ENCODE measurements at regions not wholly inside any gene's neighbourhood (a gene's known extent, or its start where the extent isn't known, plus 50 kb on each side); places are given as distances from the start of the nearest gene placed in this dataset.

GRCh38 chr2:122114421-122114820 lies 359.0 kb downstream of the TSN start:
- H3K4me1 Mint-ChIP-seq (ENCODE audit: low read depth) = no peaks in the 10 kb centered on the region
- H3K27ac Mint-ChIP-seq = no peak overlapping the region
- no peak overlapping the region for H3K4me3 Mint-ChIP-seq
- no peaks in the 10 kb centered on the region for H3K9me3 Mint-ChIP-seq
- peaks cover 4% of the 10 kb centered on the region for H3K27me3 Mint-ChIP-seq
- no peaks in the 10 kb centered on the region for H3K36me3 Mint-ChIP-seq (ENCODE audit: low read depth)
- DNase-seq = no peak

GRCh38 chr2:122117371-122117770 lies 361.9 kb downstream of the TSN start:
- no peak overlapping the region for H3K27ac Mint-ChIP-seq
- no peaks in the 10 kb centered on the region for H3K4me1 Mint-ChIP-seq (ENCODE audit: low read depth)
- H3K36me3 Mint-ChIP-seq (ENCODE audit: low read depth) = no peaks in the 10 kb centered on the region
- H3K4me3 Mint-ChIP-seq = no peak overlapping the region
- peaks cover 5% of the 10 kb centered on the region for H3K9me3 Mint-ChIP-seq
- no peaks in the 10 kb centered on the region for H3K27me3 Mint-ChIP-seq
- DNase-seq = no peak

GRCh38 chr2:122129399-122129798 lies 373.9 kb downstream of the TSN start:
- H3K36me3 Mint-ChIP-seq (ENCODE audit: low read depth) = no peaks in the 10 kb centered on the region
- H3K9me3 Mint-ChIP-seq = peaks cover 26% of the 10 kb centered on the region

GRCh38 chr2:122132147-122132691 lies 376.8 kb downstream of the TSN start:
- peaks cover 6% of the 10 kb centered on the region for H3K27me3 Mint-ChIP-seq
- H3K27ac Mint-ChIP-seq = no peak overlapping the region
- H3K4me1 Mint-ChIP-seq (ENCODE audit: low read depth) = peaks cover 2% of the 10 kb centered on the region
- no peak overlapping the region for H3K4me3 Mint-ChIP-seq
- DNase-seq = no peak
- H3K36me3 Mint-ChIP-seq (ENCODE audit: low read depth) = no peaks in the 10 kb centered on the region
- H3K9me3 Mint-ChIP-seq = peaks cover 22% of the 10 kb centered on the region

More at GRCh38 chr2:122129399-122129798, 373.9 kb downstream of the TSN start:
- Mint-ChIP-seq H3K27me3 (no peaks in the 10 kb centered on the region), H3K27ac (no peak overlapping the region), H3K4me3 (no peak overlapping the region), H3K4me1 (ENCODE audit: low read depth) (no peaks in the 10 kb centered on the region)
- no peak for DNase-seq

- peaks cover 11% of the 10 kb centered on the region for H3K9me3 Mint-ChIP-seq
- H3K4me1 Mint-ChIP-seq (ENCODE audit: low read depth) = peaks cover 2% of the 10 kb centered on the region
- peaks cover 6% of the 10 kb centered on the region for H3K27me3 Mint-ChIP-seq
- no peak overlapping the region for H3K27ac Mint-ChIP-seq
- no peak overlapping the region for H3K4me3 Mint-ChIP-seq
- H3K36me3 Mint-ChIP-seq (ENCODE audit: low read depth) = no peaks in the 10 kb centered on the region
- no peak for DNase-seq
Observed at GRCh38 chr2:122135021-122135937, 379.8 kb downstream of the TSN start.

GRCh38 chr2:122136056-122136455 lies 380.6 kb downstream of the TSN start:
- no peaks in the 10 kb centered on the region for H3K36me3 Mint-ChIP-seq (ENCODE audit: low read depth)
- H3K9me3 Mint-ChIP-seq = peaks cover 3% of the 10 kb centered on the region
- no peak for DNase-seq
- no peak overlapping the region for H3K4me3 Mint-ChIP-seq
- peaks cover 6% of the 10 kb centered on the region for H3K27me3 Mint-ChIP-seq
- peaks cover 2% of the 10 kb centered on the region for H3K4me1 Mint-ChIP-seq (ENCODE audit: low read depth)
- no peak overlapping the region for H3K27ac Mint-ChIP-seq

- Mint-ChIP-seq H3K9me3 (no peaks in the 10 kb centered on the region), H3K27me3 (peaks cover 6% of the 10 kb centered on the region), H3K27ac (no peak overlapping the region)
Observed at GRCh38 chr2:122138561-122138960, 383.1 kb downstream of the TSN start.

GRCh38 chr2:122139739-122140420 lies 384.4 kb downstream of the TSN start:
- Mint-ChIP-seq H3K4me1 (ENCODE audit: low read depth) (peaks cover 2% of the 10 kb centered on the region), H3K27ac (no peak overlapping the region), H3K9me3 (no peaks in the 10 kb centered on the region), H3K27me3 (peaks cover 3% of the 10 kb centered on the region), H3K36me3 (ENCODE audit: low read depth) (no peaks in the 10 kb centered on the region), H3K4me3 (no peak overlapping the region)
- no peak for DNase-seq

More at GRCh38 chr2:122138561-122138960, 383.1 kb downstream of the TSN start:
- Mint-ChIP-seq H3K4me1 (ENCODE audit: low read depth) (peaks cover 2% of the 10 kb centered on the region), H3K36me3 (ENCODE audit: low read depth) (no peaks in the 10 kb centered on the region), H3K4me3 (no peak overlapping the region)
- no peak for DNase-seq

GRCh38 chr2:122144884-122145283 lies 389.4 kb downstream of the TSN start:
- H3K27me3 Mint-ChIP-seq = no peaks in the 10 kb centered on the region
- no peaks in the 10 kb centered on the region for H3K9me3 Mint-ChIP-seq

GRCh38 chr2:122145856-122146255 lies 390.4 kb downstream of the TSN start:
- DNase-seq = no peak
- Mint-ChIP-seq H3K9me3 (no peaks in the 10 kb centered on the region), H3K27ac (no peak overlapping the region), H3K4me3 (no peak overlapping the region), H3K27me3 (no peaks in the 10 kb centered on the region), H3K4me1 (ENCODE audit: low read depth) (no peaks in the 10 kb centered on the region), H3K36me3 (ENCODE audit: low read depth) (no peaks in the 10 kb centered on the region)

More at GRCh38 chr2:122144884-122145283, 389.4 kb downstream of the TSN start:
- DNase-seq = no peak
- H3K4me1 Mint-ChIP-seq (ENCODE audit: low read depth) = no peaks in the 10 kb centered on the region
- H3K4me3 Mint-ChIP-seq = no peak overlapping the region
- H3K27ac Mint-ChIP-seq = no peak overlapping the region
- no peaks in the 10 kb centered on the region for H3K36me3 Mint-ChIP-seq (ENCODE audit: low read depth)

GRCh38 chr2:122148128-122148767 lies 392.8 kb downstream of the TSN start:
- Mint-ChIP-seq H3K4me3 (no peak overlapping the region), H3K9me3 (no peaks in the 10 kb centered on the region), H3K27me3 (no peaks in the 10 kb centered on the region), H3K4me1 (ENCODE audit: low read depth) (no peaks in the 10 kb centered on the region), H3K27ac (no peak overlapping the region), H3K36me3 (ENCODE audit: low read depth) (no peaks in the 10 kb centered on the region)
- DNase-seq = no peak

- Mint-ChIP-seq H3K4me3 (no peak overlapping the region), H3K27me3 (no peaks in the 10 kb centered on the region), H3K9me3 (no peaks in the 10 kb centered on the region), H3K36me3 (ENCODE audit: low read depth) (no peaks in the 10 kb centered on the region), H3K27ac (no peak overlapping the region), H3K4me1 (ENCODE audit: low read depth) (no peaks in the 10 kb centered on the region)
- DNase-seq = no peak
Observed at GRCh38 chr2:122150524-122151280, 395.3 kb downstream of the TSN start.

- Mint-ChIP-seq H3K9me3 (no peaks in the 10 kb centered on the region), H3K4me1 (ENCODE audit: low read depth) (no peaks in the 10 kb centered on the region), H3K4me3 (no peak overlapping the region), H3K36me3 (ENCODE audit: low read depth) (no peaks in the 10 kb centered on the region), H3K27ac (no peak overlapping the region), H3K27me3 (no peaks in the 10 kb centered on the region)
- DNase-seq = no peak
Observed at GRCh38 chr2:122152571-122152970, 397.1 kb downstream of the TSN start.
